ENCODE measurements at regions not wholly inside any gene's neighbourhood (a gene's known extent, or its start where the extent isn't known, plus 50 kb on each side); places are given as distances from the start of the nearest gene placed in this dataset.
"Not testable (repeated sequence)": the region's sequence is repeated elsewhere in the genome, so short reads cannot be mapped to it uniquely, and the experiment has no call there.

- no peak for DNase-seq (ENCODE audit: extremely low read depth, low read depth, low spot score)
Measured at GRCh38 chr17:33986088-33986487, 269.0 kb upstream of the CCL2 start.

DNA sequence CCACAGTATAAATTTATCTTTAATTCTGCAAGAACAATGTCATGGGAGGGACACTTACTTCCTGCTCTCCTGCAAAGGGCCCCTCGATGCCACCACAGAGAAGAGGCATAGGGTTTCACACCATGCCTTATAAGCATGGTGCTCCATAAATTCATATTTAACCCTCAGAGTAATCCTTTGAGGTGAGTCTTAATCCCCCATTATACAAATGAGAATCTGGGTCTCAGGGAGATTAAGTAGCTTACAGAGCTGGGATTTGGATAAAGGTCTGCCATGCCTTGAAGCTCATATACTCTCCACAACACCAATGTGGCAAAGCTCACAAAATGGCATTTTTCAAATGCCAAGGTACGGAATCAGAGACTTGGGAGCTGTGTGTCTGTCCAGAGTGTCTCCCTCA is 268.5 kb upstream of the CCL2 start:
- DNase-seq (ENCODE audit: extremely low read depth, low read depth, low spot score): no peak

DNA sequence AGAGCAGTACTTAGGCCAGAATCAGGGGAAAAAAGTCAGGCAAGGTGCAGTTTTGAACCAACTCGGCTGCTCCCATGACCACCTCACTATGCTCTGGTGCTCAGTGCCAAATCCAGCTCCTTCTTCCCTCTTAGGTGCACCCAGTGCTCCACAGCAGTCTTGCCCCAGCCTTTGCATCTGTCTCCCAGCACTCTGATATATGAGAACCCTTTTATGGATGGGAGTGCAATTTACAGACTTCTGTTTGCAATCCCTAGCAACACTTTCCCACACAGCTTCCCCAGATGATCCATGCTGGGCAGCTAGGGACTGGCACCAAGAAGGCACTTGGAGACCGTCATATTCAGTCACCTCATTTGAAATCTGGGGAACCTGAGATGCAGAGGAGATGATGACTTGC is 267.9 kb upstream of the CCL2 start:
- DNase-seq (ENCODE audit: extremely low read depth, low read depth, low spot score): no peak

DNA sequence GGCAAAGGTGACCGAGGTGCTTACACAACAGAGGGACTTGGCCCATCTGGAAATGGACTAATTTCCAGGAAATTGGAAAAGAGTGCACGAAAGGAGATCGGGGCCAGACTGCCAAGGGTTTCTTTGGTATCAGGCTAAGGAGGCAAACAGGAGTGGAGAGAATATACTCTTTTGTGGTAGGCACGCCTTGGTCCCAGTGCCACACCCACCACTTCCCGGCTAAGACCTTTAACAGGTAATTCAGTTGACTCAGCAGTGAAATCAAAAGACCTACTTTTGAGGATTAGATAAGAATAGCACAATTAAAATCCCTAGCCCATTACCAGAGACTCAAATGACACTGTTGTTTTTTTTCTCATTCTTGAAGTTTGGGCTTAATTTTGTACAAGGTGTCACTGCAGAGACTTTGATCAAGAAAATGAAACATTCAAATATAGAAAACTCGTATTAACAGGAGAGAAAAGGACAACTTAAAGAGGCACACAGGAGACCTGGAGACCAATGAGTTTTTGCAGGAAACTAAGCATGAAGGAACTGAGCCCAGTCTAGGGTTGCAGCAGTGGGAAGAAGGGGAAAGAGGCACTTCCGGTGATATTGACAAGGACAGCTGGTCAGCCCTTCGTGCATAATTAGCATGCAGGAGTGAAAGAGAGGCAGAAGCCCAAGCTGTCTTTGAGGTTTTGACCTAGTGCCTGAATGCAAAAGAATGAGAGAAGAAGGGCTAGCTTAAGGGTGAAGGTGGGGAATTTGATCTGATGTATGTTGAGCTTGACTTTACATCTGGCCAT is 265.5 kb upstream of the CCL2 start:
- DNase-seq (ENCODE audit: extremely low read depth, low read depth, low spot score): no peak

- no peak for DNase-seq (ENCODE audit: extremely low read depth, low read depth, low spot score)
Measured at GRCh38 chr17:33990943-33991706, 264.0 kb upstream of the CCL2 start.

DNA sequence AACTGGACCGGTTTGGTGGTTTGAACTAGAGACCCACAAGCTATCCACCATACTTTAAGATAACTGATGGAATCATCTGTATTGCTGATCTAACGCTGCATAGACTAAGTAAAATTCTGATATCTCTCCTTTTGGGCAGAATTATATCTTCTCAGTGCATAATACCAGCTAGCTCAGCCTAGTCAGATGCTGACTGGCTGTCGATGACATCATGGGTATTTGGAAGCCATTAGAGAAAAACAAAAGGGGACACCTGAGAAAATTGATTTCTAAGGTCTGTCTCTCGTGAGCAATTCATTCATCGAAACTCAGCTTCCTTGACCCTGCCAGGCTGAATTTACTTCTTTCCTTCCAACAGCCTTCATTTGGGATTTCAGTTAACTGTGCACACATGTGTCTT is 263.0 kb upstream of the CCL2 start:
- DNase-seq (ENCODE audit: extremely low read depth, low read depth, low spot score): no peak

DNA sequence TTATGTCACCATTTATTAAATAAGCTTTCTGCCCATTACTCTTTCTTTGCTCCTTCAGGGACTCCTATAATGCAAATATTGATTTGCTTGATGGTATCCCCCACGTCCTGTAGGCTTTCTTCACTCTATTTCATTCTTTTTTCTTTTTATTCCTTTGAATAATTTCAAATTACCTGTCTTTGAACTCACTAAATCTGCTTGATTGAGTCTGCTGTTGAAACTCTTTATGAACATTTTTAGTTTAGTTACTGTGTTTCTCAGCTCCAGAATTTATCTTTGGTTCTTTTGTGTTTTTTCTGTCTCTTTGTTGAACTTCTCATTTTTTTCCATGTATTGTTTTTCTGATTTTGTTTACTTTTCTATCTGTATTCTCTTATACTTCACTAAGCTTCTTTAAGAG is 254.4 kb upstream of the CCL2 start:
- DNase-seq (ENCODE audit: extremely low read depth, low read depth, low spot score): no peak

GRCh38 chr17:34001246-34001645 is 253.8 kb upstream of the CCL2 start:
- no peak for DNase-seq (ENCODE audit: extremely low read depth, low read depth, low spot score)

DNA sequence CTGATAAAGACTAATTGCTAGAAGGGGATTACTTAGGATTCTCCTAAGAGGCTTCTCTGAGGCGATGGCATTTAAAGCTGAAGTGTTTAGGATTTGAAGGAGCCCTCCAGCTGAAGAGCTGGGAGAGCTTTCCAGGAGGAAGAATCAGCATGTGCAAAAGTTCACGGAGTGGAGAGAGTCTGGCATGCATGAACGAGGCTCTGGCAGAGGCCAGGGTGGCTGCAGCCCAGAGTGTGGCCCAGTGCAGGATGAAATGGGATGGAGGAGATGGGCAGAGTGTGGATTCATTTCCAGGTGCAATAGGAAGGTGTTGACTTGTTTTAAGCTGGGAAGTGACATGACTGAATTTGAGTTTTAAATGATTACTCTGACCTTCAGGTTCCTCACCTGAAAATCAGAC is 249.0 kb upstream of the CCL2 start:
- no peak for DNase-seq (ENCODE audit: extremely low read depth, low read depth, low spot score)

DNA sequence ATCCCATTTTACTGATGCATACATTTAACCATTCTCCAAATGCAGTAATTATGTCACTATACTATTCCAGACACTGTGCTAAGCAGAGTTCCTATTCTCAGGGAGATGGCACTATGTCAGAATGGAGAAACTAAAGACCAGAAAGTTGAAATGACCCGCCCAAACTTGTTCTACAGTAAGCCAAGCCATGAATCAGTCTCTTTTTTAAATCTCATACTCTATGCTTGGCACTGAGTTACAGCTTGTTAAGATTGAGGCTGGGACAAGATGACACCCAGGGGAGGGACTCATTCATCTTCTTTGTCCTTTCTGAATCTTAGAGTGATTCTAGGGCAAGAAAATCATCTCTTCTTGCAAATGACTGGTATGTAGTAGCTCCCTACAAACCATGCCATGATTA is 247.0 kb upstream of the CCL2 start:
- DNase-seq (ENCODE audit: extremely low read depth, low read depth, low spot score): no peak

DNA sequence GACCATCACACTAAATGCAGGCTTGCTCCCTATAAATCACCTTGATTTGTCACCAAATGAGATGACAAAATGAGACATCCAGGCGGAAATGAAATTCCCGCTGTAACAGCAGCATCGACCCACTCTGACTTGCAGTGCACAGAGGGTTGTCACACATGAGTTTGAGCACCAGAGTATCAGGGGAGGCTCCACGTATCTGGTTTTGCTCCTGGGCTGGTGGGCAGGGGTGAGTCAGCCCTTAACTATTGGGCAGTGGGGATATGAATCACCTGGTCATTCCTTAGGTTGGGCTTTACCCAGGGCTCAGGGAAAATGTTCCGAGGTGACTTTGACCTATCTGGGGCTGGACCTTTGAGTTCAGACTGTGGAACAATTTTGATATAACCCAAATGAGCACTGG is 245.2 kb upstream of the CCL2 start:
- DNase-seq (ENCODE audit: extremely low read depth, low read depth, low spot score): no peak

GRCh38 chr17:34010534-34010933 is 244.6 kb upstream of the CCL2 start:
- DNase-seq (ENCODE audit: extremely low read depth, low read depth, low spot score): no peak

DNA sequence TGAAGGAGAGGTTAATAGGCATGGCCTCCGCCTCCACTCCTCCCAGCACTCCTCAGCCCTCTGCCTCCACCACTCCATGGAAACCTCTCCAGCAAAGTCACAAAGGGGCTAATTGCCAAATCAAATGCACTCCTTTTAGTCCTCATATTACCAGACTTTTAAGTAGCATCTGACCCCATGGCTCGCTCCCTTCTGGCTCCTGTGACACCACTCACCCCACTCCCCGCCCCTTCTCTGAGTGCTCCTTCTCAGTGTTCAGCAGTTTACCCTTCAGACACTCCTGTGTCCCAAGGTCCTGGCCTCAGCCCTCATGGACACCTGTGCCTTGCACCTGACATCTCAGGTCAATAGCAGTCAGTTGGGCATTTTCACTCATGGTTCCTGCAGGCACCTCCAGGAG is 243.5 kb upstream of the CCL2 start:
- DNase-seq (ENCODE audit: extremely low read depth, low read depth, low spot score): no peak

DNA sequence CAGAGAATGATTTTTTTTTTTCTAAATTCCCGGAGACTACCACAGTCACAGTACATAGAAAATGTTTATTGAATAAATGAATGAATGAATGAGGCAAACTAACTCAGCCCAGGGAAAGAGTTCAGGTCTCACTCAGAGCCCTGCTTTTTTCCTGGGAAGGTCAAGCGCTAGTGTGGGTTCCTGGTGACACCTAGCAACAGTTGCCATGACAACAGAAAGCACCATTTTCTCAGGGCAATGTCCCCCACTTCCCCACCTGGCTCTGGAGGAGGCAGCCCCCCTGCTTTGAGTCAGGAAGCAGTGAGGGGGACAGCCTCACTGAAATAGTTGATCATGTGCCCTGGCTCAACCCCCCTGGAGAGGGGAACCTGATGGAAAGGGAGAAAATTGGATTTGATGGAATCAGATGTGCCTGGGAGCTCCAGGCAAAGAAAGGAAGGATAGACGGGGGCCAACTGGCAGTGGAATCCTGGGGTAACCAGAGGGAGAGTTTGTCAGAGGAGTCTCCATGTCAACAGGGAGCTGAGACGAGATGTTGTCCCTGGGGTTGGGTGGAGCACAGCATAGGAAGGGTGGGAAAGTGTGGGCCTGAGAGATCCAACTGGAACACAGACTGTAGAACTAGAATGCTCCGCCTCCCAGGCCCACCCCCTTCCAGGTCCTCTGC is 242.2 kb upstream of the CCL2 start:
- DNase-seq (ENCODE audit: extremely low read depth, low read depth, low spot score): no peak

- no peak for DNase-seq (ENCODE audit: extremely low read depth, low read depth, low spot score)
Measured at GRCh38 chr17:34015253-34015652, 239.8 kb upstream of the CCL2 start.

- no peak for DNase-seq (ENCODE audit: extremely low read depth, low read depth, low spot score)
Measured at GRCh38 chr17:34024386-34024785, 230.7 kb upstream of the CCL2 start.

GRCh38 chr17:34024806-34025551 is 230.1 kb upstream of the CCL2 start:
- DNase-seq (ENCODE audit: extremely low read depth, low read depth, low spot score): no peak

- DNase-seq (ENCODE audit: extremely low read depth, low read depth, low spot score): not testable (repeated sequence)
Measured at GRCh38 chr17:34030601-34031000, 224.5 kb upstream of the CCL2 start.

DNA sequence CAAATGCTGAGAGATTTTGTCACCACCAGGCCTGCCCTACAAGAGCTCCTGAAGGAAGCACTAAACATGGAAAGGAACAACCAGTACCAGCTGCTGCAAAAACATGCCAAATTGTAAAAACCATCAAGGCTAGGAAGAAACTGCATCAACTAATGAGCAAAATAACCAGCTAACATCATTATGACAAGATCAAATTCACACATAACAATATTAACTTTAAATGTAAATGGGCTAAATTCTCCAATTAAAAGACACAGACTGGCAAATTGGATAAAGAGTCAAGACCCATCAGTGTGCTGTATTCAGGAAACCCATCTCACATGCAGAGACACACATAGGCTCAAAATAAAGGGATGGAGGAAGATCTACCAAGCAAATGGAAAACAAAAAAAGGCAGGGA is 222.8 kb upstream of the CCL2 start:
- not testable (repeated sequence) for DNase-seq (ENCODE audit: extremely low read depth, low read depth, low spot score)

DNA sequence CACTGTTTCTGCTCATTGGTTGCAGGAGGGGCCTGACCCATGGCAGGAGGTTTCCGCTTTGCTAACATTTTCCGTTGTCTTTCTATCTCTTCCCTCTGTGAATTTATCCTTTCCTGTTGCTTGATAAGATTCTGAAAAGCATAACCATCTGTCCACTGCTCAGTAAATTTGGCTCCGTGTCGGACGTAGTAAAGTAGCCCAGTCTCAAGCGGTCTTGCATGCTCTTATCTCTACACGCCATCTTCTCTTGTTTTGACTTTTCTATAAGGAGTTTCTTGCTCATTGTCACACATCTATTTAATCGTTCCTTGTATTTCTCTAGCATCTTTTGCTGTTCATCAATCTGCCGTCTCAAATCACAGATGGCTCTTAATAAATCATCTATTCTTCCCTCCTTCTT is 216.3 kb upstream of the CCL2 start:
- DNase-seq (ENCODE audit: extremely low read depth, low read depth, low spot score): not testable (repeated sequence)

- not testable (repeated sequence) for DNase-seq (ENCODE audit: extremely low read depth, low read depth, low spot score)
Measured at GRCh38 chr17:34039213-34039612, 215.9 kb upstream of the CCL2 start.

All from glomerular endothelial cell (primary cell).